ENCODE measurements at regions not wholly inside any gene's neighbourhood (a gene's known extent, or its start where the extent isn't known, plus 50 kb on each side); places are given as distances from the start of the nearest gene placed in this dataset.
A peak's percentile ranks its signal among the peaks of the same experiment; 100 is the strongest.

GRCh38 chr6:122524056-122524455 lies 52.4 kb upstream of the SERINC1 start:
- DNase-seq, result no peak
- no peaks in the 10 kb centered on the region for H3F3A ChIP-seq (ENCODE audit: low read length, unreplicated experiment)
- H2AFZ ChIP-seq (ENCODE audit: low read length), result no peak overlapping the region
- no peaks in the 10 kb centered on the region for H3K79me2 ChIP-seq (ENCODE audit: low read length)
- no peak overlapping the region for H3K27ac ChIP-seq (ENCODE audit: low read length)
- no peak overlapping the region for H3K9ac ChIP-seq (ENCODE audit: low read length)
- H3K27me3 ChIP-seq (ENCODE audit: low read length), result no peaks in the 10 kb centered on the region
- H3K9me2 ChIP-seq (replicated peaks; ENCODE audit: low read length), result no peaks in the 10 kb centered on the region
- intact Hi-C loops (cut with micrococcal nuclease), result no loop called here
- no peak overlapping the region for H3K4me2 ChIP-seq (ENCODE audit: low read length)
- ChIA-PET POLR2A (ENCODE audit: unreplicated experiment) (no interaction called here), CTCF (no interaction called here)
- no peaks in the 10 kb centered on the region for H3K4me1 ChIP-seq (ENCODE audit: insufficient read depth, low read length)
- H3K4me3 ChIP-seq (ENCODE audit: low read length), result no peak overlapping the region
- H3K36me3 ChIP-seq (ENCODE audit: low read depth, low read length), result no peaks in the 10 kb centered on the region
- H4K20me1 ChIP-seq (ENCODE audit: low read length), result no peaks in the 10 kb centered on the region
- BruUV-seq (replicated peaks), result no TSS peak
- no peaks in the 10 kb centered on the region for H3K9me3 ChIP-seq (ENCODE audit: low read length)
- no peak for TF ChIP-seq EZH2phosphoT487 (IDR thresholded peaks at IDR 0.05; ENCODE audit: borderline replicate concordance, low read length)
- TF ChIP-seq CTCF (conservative IDR thresholded peaks at IDR 0.05; ENCODE audit: low read depth, low read length), result no peak
- TF ChIP-seq EZH2 (IDR thresholded peaks at IDR 0.05; ENCODE audit: low read length, unreplicated experiment), result no peak
- ATAC-seq, result no peak

DNA sequence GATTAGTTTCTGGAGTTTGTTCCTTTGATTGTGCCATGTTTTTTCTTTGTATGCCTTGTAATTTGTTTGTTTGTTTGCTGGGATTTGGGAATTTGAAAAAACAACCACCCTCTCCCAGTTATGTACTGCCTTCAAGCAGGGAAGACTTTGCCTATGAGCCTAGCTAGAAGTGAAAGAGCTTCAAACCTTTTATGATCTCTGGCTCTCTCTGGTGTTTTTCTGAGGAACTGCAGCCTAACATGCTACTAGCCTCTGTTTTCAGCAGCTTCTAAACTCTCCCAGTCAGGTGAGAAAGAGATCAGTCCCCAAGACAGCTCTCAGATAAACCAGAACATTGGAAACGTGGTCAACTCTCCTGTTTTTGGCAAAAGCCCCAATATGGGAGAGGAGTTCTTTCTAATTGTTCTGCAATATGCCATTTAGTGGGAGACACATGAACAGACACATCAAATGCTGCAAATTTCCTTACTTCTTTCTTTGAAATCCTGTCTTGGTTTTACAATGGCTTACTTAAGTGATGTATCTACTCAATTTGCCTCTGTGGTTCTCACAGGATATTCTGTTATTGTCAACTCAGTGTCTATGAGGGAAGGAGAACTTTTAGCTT lies 58.9 kb upstream of the SERINC1 start:
- no peaks in the 10 kb centered on the region for H3K79me2 ChIP-seq (ENCODE audit: low read length)
- no peaks in the 10 kb centered on the region for H3F3A ChIP-seq (ENCODE audit: low read length, unreplicated experiment)
- H3K36me3 ChIP-seq (ENCODE audit: low read depth, low read length), result no peaks in the 10 kb centered on the region
- no peaks in the 10 kb centered on the region for H3K4me1 ChIP-seq (ENCODE audit: insufficient read depth, low read length)
- ChIA-PET CTCF (interaction anchor here (0.6 to 2.6 kb wide), 6 partner anchors 36 to 320 kb away, joined by 3 to 26 read pairs (median 6); partner anchors contain the start of genes PKIB and SERINC1), POLR2A (ENCODE audit: unreplicated experiment) (interaction anchor here (0.7 kb wide), 1 partner anchor 119 kb away, joined by 4 read pairs; no protein-coding TSS in a partner anchor)
- intact Hi-C loops (cut with micrococcal nuclease), result loop anchor here (1.0 to 5.0 kb wide), 3 partner anchors 38 to 148 kb away; no protein-coding TSS in a partner anchor
- H3K27ac ChIP-seq (ENCODE audit: low read length), result no peak overlapping the region
- TF ChIP-seq EZH2phosphoT487 (IDR thresholded peaks at IDR 0.05; ENCODE audit: borderline replicate concordance, low read length), result no peak
- TF ChIP-seq CTCF (conservative IDR thresholded peaks at IDR 0.05; ENCODE audit: low read depth, low read length), result peak; percentile 81
- no peak for TF ChIP-seq EZH2 (IDR thresholded peaks at IDR 0.05; ENCODE audit: low read length, unreplicated experiment)
- BruUV-seq (replicated peaks), result no TSS peak
- no peaks in the 10 kb centered on the region for H3K27me3 ChIP-seq (ENCODE audit: low read length)
- H3K9me2 ChIP-seq (replicated peaks; ENCODE audit: low read length), result no peaks in the 10 kb centered on the region
- ATAC-seq (peak; percentile 82), DNase-seq (peak; percentile 82)
- H3K4me3 ChIP-seq (ENCODE audit: low read length), result no peak overlapping the region
- H2AFZ ChIP-seq (ENCODE audit: low read length), result 0 out of 2 replicates have a peak overlapping the region, but pooled peaks have one; percentile 7
- no peak overlapping the region for H3K9ac ChIP-seq (ENCODE audit: low read length)
- H3K9me3 ChIP-seq (ENCODE audit: low read length), result no peaks in the 10 kb centered on the region
- H4K20me1 ChIP-seq (ENCODE audit: low read length), result no peaks in the 10 kb centered on the region
- H3K4me2 ChIP-seq (ENCODE audit: low read length), result no peak overlapping the region

DNA sequence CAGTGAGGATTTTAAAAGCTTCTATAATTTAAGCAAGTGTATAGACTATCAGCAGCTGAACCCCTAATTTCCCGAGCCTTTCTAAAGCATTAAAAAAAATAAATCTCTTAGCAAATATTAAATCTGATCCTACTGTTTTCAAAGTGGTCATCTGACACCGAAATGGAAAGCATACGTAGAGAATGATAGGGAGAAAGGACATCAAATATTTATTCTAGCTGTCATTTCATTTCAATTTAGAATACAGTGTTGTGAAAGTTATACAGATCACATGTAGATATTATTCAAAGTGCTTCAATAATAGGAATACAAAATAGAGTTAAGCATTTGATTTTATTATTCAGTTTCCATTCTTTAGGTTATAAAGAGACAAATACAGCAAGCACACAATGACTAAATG lies 61.9 kb upstream of the PKIB start:
- Histone ChIP-seq H3K9ac (ENCODE audit: low read length) (no peak overlapping the region), H3K27ac (ENCODE audit: low read length) (no peak overlapping the region), H3K4me1 (ENCODE audit: insufficient read depth, low read length) (no peaks in the 10 kb centered on the region), H3K4me2 (ENCODE audit: low read length) (no peak overlapping the region), H3K4me3 (ENCODE audit: low read length) (no peak overlapping the region), H3K9me3 (ENCODE audit: low read length) (no peaks in the 10 kb centered on the region), H4K20me1 (ENCODE audit: low read length) (no peaks in the 10 kb centered on the region), H2AFZ (ENCODE audit: low read length) (no peak overlapping the region), H3K36me3 (ENCODE audit: low read depth, low read length) (no peaks in the 10 kb centered on the region), H3F3A (ENCODE audit: low read length, unreplicated experiment) (no peaks in the 10 kb centered on the region), H3K9me2 (replicated peaks; ENCODE audit: low read length) (no peaks in the 10 kb centered on the region), H3K27me3 (ENCODE audit: low read length) (no peaks in the 10 kb centered on the region), H3K79me2 (ENCODE audit: low read length) (no peaks in the 10 kb centered on the region)
- TF ChIP-seq CTCF (conservative IDR thresholded peaks at IDR 0.05; ENCODE audit: low read depth, low read length) (no peak), EZH2phosphoT487 (IDR thresholded peaks at IDR 0.05; ENCODE audit: borderline replicate concordance, low read length) (no peak), EZH2 (IDR thresholded peaks at IDR 0.05; ENCODE audit: low read length, unreplicated experiment) (no peak)
- no TSS peak for BruUV-seq (replicated peaks)
- DNase-seq, result no peak
- POLR2A ChIA-PET (ENCODE audit: unreplicated experiment), result no interaction called here
- CTCF ChIA-PET, result no interaction called here
- intact Hi-C loops (cut with micrococcal nuclease), result no loop called here
- ATAC-seq, result no peak
